A549 (cell line): ENCODE measurements at regions not wholly inside any gene's neighbourhood (a gene's known extent, or its start where the extent isn't known, plus 50 kb on each side); places are given as distances from the start of the nearest gene placed in this dataset.
"Not testable (repeated sequence)": the region's sequence is repeated elsewhere in the genome, so short reads cannot be mapped to it uniquely, and the experiment has no call there.

Experiments
- ATAC-seq, 2 experiments: fragments of 200-7000 bp in 1 of 2; fragments of >200 bp in 1 of 2; cut with Nextera tagmentation in 1 of 2; cut with Tn5 transposase in 1 of 2; 3 replicates each; pipeline versions ENCODE4 v1.8.0 to v1.9.1; 2018 to 2020; ENCODE audit warnings: mild to moderate bottlenecking in 1 of 2, moderate library complexity in 1 of 2
- CTCF ChIA-PET: fragments of 300-600 bp; sonication (Branson Sonifier 250); formaldehyde crosslinking; extraction: SDS; loops from one replicate; lab custom pipeline; 2021; ENCODE audit warnings: antibody characterized with exemption, inconsistent platforms; lab: Yijun Ruan, JAX
- POLR2A ChIA-PET: fragments of 350-600 bp; formaldehyde crosslinking; extraction: SDS; loops from one replicate; lab custom pipeline; 2021; ENCODE audit warnings: antibody characterized with exemption, inconsistent platforms; lab: Yijun Ruan, JAX
- DNase-seq, 2 experiments: peaks; one replicate each; pipeline versions ENCODE4 v3.0.0 to v3.0.0-alpha.2; 2011 to 2016; ENCODE audit warnings: low read depth in 1 of 2, low spot score in 1 of 2
- FAIRE-seq: peaks from 2 replicates; lab custom pipeline; 2011; peaks lifted over from hg19 to GRCh38; lab: Jason Lieb, UNC
- H3K27ac ChIP-seq, 2 experiments: fragments of >200 bp; sonication (Bioruptor Twin); formaldehyde crosslinking; 3 replicates each; pipeline ENCODE4 v1.5.1; 2016 to 2017
- H3K4me1 ChIP-seq: fragments of >200 bp; sonication (Bioruptor Twin); formaldehyde crosslinking; 3 replicates; pipeline ENCODE4 v1.6.1; 2016
- H3K4me2 ChIP-seq: fragments of >200 bp; sonication (Bioruptor Twin); formaldehyde crosslinking; 3 replicates; pipeline ENCODE4 v1.6.1; 2016
- H3K4me3 ChIP-seq: fragments of >200 bp; sonication (Bioruptor Twin); formaldehyde crosslinking; 3 replicates; pipeline ENCODE4 v1.5.1; 2016
- H3K9me3 ChIP-seq: fragments of >200 bp; sonication (Bioruptor Twin); formaldehyde crosslinking; 3 replicates; pipeline ENCODE4 v1.6.1; 2016
- BHLHE40 ChIP-seq: IDR thresholded peaks from 2 replicates; pipeline ENCODE4 v1.6.1; 2012; ENCODE audit warnings: low read depth, low read length, inconsistent platforms
- CBX2 ChIP-seq: fragments of 200-600 bp; sonication (generic); IDR thresholded peaks from 2 replicates; pipeline ENCODE4 v1.6.1; 2016; ENCODE audit warnings: low read depth, mild to moderate bottlenecking, borderline replicate concordance
- CHD2 ChIP-seq: fragments of 150-350 bp; IDR thresholded peaks from 2 replicates; pipeline ENCODE4 v1.6.1; 2014; ENCODE audit warnings: low read length; ENCODE audit not compliant: partially characterized antibody
- EHF ChIP-seq: fragments of 250-450 bp; sonication (Bioruptor Pico); IDR thresholded peaks from 2 replicates; pipeline ENCODE4 v1.5.0; 2020; ENCODE audit warnings: mild to moderate bottlenecking
- EP300 ChIP-seq, 2 experiments: fragments of >200 bp; sonication (Bioruptor Twin); formaldehyde crosslinking; IDR thresholded peaks; 2 replicates in 1 of 2; 3 replicates in 1 of 2; pipeline ENCODE4 v1.6.1; 2016 to 2017
- ESRRA ChIP-seq: fragments of 150-350 bp; IDR thresholded peaks from 2 replicates; pipeline ENCODE4 v1.6.1; 2014; ENCODE audit warnings: mild to moderate bottlenecking, low read length, borderline replicate concordance
- FOSB ChIP-seq: fragments of 250-450 bp; sonication (Bioruptor Pico); IDR thresholded peaks from 2 replicates; pipeline ENCODE4 v1.5.0; 2020; ENCODE audit warnings: mild to moderate bottlenecking, moderate library complexity
- JUN ChIP-seq, 2 experiments: fragments of >200 bp; sonication (Bioruptor Twin); formaldehyde crosslinking; IDR thresholded peaks; 2 replicates in 1 of 2; 3 replicates in 1 of 2; pipeline ENCODE4 v1.6.1; 2016 to 2017
- MYC ChIP-seq: IDR thresholded peaks from 2 replicates; pipeline ENCODE4 v1.6.1; 2012; ENCODE audit warnings: mild to moderate bottlenecking, inconsistent platforms, low read length, improper control_type of control experiment, borderline replicate concordance
- NFE2L2 ChIP-seq: fragments of 150-350 bp; conservative IDR thresholded peaks from 2 replicates; pipeline ENCODE4 v1.6.1; 2014; ENCODE audit warnings: low read length
- NPAS2 ChIP-seq: fragments of 250-450 bp; sonication (Bioruptor Pico); IDR thresholded peaks from 2 replicates; pipeline ENCODE4 v1.8.0; 2022; ENCODE audit warnings: mild to moderate bottlenecking, moderate library complexity, borderline replicate concordance
- POLR2A ChIP-seq: IDR thresholded peaks from 2 replicates; pipeline ENCODE4 v1.6.1; 2012; ENCODE audit warnings: mild to moderate bottlenecking, low read length
- RARB ChIP-seq: fragments of 250-450 bp; sonication (Bioruptor Pico); IDR thresholded peaks from 2 replicates; pipeline ENCODE4 v1.8.0; 2021; ENCODE audit warnings: mild to moderate bottlenecking, moderate library complexity
- RCOR1 ChIP-seq: fragments of 150-350 bp; IDR thresholded peaks from 2 replicates; pipeline ENCODE4 v1.6.1; 2014; ENCODE audit warnings: antibody characterized with exemption, low read length, low read depth
- SMC3 ChIP-seq: fragments of >200 bp; sonication (Bioruptor Twin); formaldehyde crosslinking; IDR thresholded peaks from 3 replicates; pipeline ENCODE4 v1.6.1; 2018; ENCODE audit warnings: inconsistent platforms
- SREBF2 ChIP-seq: fragments of 450-650 bp; IDR thresholded peaks from 2 replicates; pipeline ENCODE4 v1.6.1; 2014; ENCODE audit warnings: mild to moderate bottlenecking, moderate library complexity
- TP53 ChIP-seq: fragments of 250-450 bp; sonication (Bioruptor Pico); IDR thresholded peaks from 2 replicates; pipeline ENCODE4 v1.5.0; 2021; ENCODE audit warnings: mild to moderate bottlenecking, moderate library complexity
- ZC3H11A ChIP-seq: fragments of 450-650 bp; IDR thresholded peaks from 2 replicates; pipeline ENCODE4 v1.6.1; 2014; ENCODE audit warnings: antibody characterized with exemption, mild to moderate bottlenecking
- ZFP36 ChIP-seq: fragments of 450-650 bp; IDR thresholded peaks from 2 replicates; pipeline ENCODE4 v1.6.1; 2014; ENCODE audit warnings: borderline replicate concordance; ENCODE audit not compliant: partially characterized antibody
- ZSCAN20 ChIP-seq: fragments of 250-450 bp; sonication (Bioruptor Pico); IDR thresholded peaks from 2 replicates; pipeline ENCODE4 v1.8.0; 2022; ENCODE audit warnings: mild to moderate bottlenecking, moderate library complexity
- WGBS: methylation state at CpG from one replicate; pipeline ENCODE4 v1.1.6; 2017; ENCODE audit errors: missing lambda C conversion rate; 5-methylcytosine and 5-hydroxymethylcytosine counted together
- TF ChIP-seq, protein P1 (sequence below): fragments of 250-450 bp; sonication (Bioruptor Pico); IDR thresholded peaks from 2 replicates; pipeline ENCODE4 v1.5.0; 2020; ENCODE audit warnings: low read depth, mild to moderate bottlenecking, moderate library complexity
- TF ChIP-seq, protein P2 (sequence below): IDR thresholded peaks from 2 replicates; pipeline ENCODE4 v1.6.1; 2012
- TF ChIP-seq, protein P3 (sequence below): fragments of 150-350 bp; IDR thresholded peaks from 2 replicates; pipeline ENCODE4 v1.6.1; 2014; ENCODE audit warnings: low read depth, mild to moderate bottlenecking, low read length
- TF ChIP-seq, protein P4 (sequence below): fragments of >200 bp; sonication (Bioruptor Twin); formaldehyde crosslinking; IDR thresholded peaks from 2 replicates; pipeline ENCODE4 v1.6.1; 2016
- TF ChIP-seq, protein P5 (sequence below): fragments of 250-450 bp; sonication (Bioruptor Pico); IDR thresholded peaks from 2 replicates; pipeline ENCODE4 v1.5.0; 2021; ENCODE audit warnings: mild to moderate bottlenecking, moderate library complexity, borderline replicate concordance

DNA sequence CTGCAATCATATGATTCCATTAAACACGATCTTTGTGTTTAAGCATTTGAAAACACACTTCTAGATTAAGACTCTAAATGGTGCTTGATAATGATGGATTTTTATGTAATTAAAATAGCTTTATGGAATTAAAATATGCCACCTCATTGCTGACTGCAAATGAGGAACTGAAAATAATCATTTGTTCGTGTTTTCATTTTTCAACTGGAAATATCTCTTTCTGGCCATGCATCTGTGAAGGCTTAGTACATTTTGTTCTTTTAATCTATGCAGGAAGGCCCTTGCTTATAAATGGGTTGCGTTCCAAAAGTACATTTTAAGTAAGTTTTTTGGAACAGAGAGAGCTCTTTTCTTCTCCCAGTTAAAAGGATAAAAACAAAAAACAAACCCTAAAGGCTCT, 125.5 kb downstream of the MC4R start:
- DNase-seq = no peak
- Histone ChIP-seq H3K4me1 (no peaks in the 10 kb centered on the region), H3K4me3 (no peak overlapping the region), H3K27ac (no peak overlapping the region), H3K4me2 (no peak overlapping the region), H3K9me3 (no peaks in the 10 kb centered on the region)
- FAIRE-seq = no peak
- ATAC-seq = no peak
- POLR2A ChIA-PET = no interaction called here
- CTCF ChIA-PET = no interaction called here
- WGBS = 52% methylated on average over 3 of the region's 3 CpGs
- TF ChIP-seq, protein P1, sequence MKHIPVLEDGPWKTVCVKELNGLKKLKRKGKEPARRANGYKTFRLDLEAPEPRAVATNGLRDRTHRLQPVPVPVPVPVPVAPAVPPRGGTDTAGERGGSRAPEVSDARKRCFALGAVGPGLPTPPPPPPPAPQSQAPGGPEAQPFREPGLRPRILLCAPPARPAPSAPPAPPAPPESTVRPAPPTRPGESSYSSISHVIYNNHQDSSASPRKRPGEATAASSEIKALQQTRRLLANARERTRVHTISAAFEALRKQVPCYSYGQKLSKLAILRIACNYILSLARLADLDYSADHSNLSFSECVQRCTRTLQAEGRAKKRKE = no peak
- TF ChIP-seq ESRRA = no peak
- TF ChIP-seq EP300 (IDR thresholded peaks at IDR 0.05) = no peak
- no peak for TF ChIP-seq NFE2L2
- no peak for TF ChIP-seq EHF
- no peak for TF ChIP-seq MYC

DNA sequence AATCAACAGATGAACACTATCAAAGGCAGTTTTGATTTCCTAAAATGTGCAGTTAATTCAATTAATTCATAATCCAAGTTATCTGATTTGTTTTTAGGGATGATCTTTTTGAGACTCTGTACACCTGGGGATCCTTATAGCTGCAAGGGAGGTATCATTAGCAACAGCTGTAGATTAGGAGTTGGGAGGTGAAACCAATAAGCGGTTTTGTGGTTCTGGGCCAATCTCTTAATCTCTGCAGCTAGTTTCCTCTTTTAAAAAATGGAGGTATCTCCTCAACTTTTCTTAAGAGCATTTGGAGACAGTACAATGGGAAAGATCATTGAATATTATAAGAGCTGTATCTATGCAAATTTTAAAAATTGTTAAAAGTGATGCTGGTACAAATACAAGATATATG, 126.0 kb downstream of the MC4R start:
- H3K9me3 ChIP-seq = no peaks in the 10 kb centered on the region
- FAIRE-seq = no peak
- no peak for DNase-seq
- no peak overlapping the region for H3K4me2 ChIP-seq
- TF ChIP-seq EP300 (IDR thresholded peaks at IDR 0.05) (no peak), BHLHE40 (no peak), SREBF2 (no peak), ZC3H11A (no peak), FOSB (CRISPR knock-in tag) (no peak), TP53 (CRISPR knock-in tag) (no peak), POLR2A (no peak), CBX2 (no peak), NFE2L2 (no peak), RCOR1 (no peak)
- TF ChIP-seq, protein P2, sequence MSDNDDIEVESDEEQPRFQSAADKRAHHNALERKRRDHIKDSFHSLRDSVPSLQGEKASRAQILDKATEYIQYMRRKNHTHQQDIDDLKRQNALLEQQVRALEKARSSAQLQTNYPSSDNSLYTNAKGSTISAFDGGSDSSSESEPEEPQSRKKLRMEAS = no peak
- TF ChIP-seq, all 56 proteins: peak for 0
- no peak overlapping the region for H3K4me3 ChIP-seq
- H3K27ac ChIP-seq = no peak overlapping the region
- H3K4me1 ChIP-seq = no peaks in the 10 kb centered on the region
- ChIA-PET CTCF (no interaction called here), POLR2A (no interaction called here)
- no peak for ATAC-seq
- 82% methylated on average over 1 of the region's 1 CpG for WGBS

DNA sequence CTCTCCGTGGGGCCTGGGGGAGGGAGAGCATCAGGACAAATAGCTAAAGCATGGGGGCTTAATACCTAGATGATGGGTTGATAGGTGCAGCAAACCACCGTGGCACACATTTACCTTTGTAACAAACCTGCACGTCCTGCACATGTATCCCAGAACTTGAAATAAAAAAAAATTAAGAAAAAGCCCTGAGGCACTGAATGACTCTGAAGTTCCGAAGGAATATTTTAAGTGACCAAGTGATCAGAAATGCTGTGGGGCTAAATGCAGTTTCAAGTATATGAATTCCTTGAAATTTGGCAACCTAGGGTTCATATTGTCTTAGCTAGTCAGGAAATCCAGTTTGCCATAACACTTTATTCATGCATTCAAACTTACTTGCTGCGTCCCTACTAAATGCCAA, 127.5 kb downstream of the MC4R start:
- Histone ChIP-seq H3K4me3 (no peak overlapping the region), H3K27ac (no peak overlapping the region), H3K4me1 (no peaks in the 10 kb centered on the region), H3K9me3 (no peaks in the 10 kb centered on the region), H3K4me2 (no peak overlapping the region)
- DNase-seq (no peak), FAIRE-seq (no peak), ATAC-seq (no peak)
- POLR2A ChIA-PET = no interaction called here
- TF ChIP-seq SREBF2 (no peak), ZSCAN20 (CRISPR knock-in tag) (no peak), CHD2 (no peak), SMC3 (no peak), RARB (no peak), JUN (IDR thresholded peaks at IDR 0.05) (no peak), ESRRA (no peak), BHLHE40 (no peak), ZFP36 (no peak), CBX2 (no peak), NPAS2 (CRISPR knock-in tag) (no peak)
- TF ChIP-seq, protein P3, sequence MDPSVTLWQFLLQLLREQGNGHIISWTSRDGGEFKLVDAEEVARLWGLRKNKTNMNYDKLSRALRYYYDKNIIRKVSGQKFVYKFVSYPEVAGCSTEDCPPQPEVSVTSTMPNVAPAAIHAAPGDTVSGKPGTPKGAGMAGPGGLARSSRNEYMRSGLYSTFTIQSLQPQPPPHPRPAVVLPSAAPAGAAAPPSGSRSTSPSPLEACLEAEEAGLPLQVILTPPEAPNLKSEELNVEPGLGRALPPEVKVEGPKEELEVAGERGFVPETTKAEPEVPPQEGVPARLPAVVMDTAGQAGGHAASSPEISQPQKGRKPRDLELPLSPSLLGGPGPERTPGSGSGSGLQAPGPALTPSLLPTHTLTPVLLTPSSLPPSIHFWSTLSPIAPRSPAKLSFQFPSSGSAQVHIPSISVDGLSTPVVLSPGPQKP = no peak
- TF ChIP-seq, protein P4, sequence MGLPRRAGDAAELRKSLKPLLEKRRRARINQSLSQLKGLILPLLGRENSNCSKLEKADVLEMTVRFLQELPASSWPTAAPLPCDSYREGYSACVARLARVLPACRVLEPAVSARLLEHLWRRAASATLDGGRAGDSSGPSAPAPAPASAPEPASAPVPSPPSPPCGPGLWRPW = no peak
- TF ChIP-seq, protein P5, sequence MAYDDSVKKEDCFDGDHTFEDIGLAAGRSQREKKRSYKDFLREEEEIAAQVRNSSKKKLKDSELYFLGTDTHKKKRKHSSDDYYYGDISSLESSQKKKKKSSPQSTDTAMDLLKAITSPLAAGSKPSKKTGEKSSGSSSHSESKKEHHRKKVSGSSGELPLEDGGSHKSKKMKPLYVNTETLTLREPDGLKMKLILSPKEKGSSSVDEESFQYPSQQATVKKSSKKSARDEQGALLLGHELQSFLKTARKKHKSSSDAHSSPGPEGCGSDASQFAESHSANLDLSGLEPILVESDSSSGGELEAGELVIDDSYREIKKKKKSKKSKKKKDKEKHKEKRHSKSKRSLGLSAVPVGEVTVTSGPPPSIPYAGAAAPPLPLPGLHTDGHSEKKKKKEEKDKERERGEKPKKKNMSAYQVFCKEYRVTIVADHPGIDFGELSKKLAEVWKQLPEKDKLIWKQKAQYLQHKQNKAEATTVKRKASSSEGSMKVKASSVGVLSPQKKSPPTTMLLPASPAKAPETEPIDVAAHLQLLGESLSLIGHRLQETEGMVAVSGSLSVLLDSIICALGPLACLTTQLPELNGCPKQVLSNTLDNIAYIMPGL (CRISPR knock-in tag) = no peak
- CTCF ChIA-PET = no interaction called here
- WGBS = 69% methylated on average over 5 of the region's 5 CpGs

DNA sequence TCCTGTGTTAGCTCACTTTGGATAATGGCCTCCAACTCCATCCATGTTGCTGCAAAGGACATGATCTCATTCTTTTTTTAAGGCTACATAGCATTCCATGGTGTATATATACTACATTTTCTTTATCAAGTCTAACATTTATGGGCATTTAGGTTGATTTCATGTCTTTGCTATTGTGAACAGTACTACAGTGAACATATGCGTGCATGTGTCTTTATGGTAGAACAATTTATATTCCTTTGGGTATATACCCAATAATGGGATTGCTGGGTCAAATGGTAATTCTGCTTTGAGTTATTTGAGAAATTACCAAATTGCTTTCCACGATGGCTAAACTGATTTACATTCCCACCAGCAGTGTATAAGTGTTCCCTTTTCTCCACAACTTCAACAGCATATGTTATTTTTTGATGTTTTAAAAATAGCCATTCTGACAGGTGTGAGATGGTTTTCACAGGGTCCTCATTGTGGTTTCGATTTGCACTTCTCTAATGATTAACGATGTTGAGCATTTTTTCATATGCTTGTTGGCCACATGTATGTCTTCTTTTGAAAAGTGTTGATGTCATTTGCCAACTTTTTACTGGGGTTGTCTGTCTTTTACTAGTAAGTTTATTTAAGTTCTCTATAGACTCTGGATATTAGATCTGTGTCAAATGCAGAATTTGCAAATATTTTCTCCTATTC, 133.4 kb downstream of the MC4R start:
- WGBS = 35% methylated on average over 4 of the region's 4 CpGs
- H3K4me2 ChIP-seq, H3K9me3 ChIP-seq, POLR2A ChIA-PET, H3K27ac ChIP-seq, CTCF ChIA-PET, DNase-seq, FAIRE-seq, H3K4me1 ChIP-seq, H3K4me3 ChIP-seq, ATAC-seq: not testable (repeated sequence)
